ENCODE measurements at regions not wholly inside any gene's neighbourhood (a gene's known extent, or its start where the extent isn't known, plus 50 kb on each side); places are given as distances from the start of the nearest gene placed in this dataset.

- TF ChIP-seq, protein P1, sequence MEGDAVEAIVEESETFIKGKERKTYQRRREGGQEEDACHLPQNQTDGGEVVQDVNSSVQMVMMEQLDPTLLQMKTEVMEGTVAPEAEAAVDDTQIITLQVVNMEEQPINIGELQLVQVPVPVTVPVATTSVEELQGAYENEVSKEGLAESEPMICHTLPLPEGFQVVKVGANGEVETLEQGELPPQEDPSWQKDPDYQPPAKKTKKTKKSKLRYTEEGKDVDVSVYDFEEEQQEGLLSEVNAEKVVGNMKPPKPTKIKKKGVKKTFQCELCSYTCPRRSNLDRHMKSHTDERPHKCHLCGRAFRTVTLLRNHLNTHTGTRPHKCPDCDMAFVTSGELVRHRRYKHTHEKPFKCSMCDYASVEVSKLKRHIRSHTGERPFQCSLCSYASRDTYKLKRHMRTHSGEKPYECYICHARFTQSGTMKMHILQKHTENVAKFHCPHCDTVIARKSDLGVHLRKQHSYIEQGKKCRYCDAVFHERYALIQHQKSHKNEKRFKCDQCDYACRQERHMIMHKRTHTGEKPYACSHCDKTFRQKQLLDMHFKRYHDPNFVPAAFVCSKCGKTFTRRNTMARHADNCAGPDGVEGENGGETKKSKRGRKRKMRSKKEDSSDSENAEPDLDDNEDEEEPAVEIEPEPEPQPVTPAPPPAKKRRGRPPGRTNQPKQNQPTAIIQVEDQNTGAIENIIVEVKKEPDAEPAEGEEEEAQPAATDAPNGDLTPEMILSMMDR (IDR thresholded peaks at IDR 0.05) = no peak
- TF ChIP-seq POLR2AphosphoS5 (IDR thresholded peaks at IDR 0.05) = no peak
- TF ChIP-seq EP300 (IDR thresholded peaks at IDR 0.05) = no peak
- TF ChIP-seq POLR2A (IDR thresholded peaks at IDR 0.05) = no peak
Measured at GRCh38 chr10:56763090-56763489, 402.0 kb upstream of the ZWINT start.

All from stomach (tissue), 4 donors.